ENCODE measurements at regions not wholly inside any gene's neighbourhood (a gene's known extent, or its start where the extent isn't known, plus 50 kb on each side); places are given as distances from the start of the nearest gene placed in this dataset.

DNA sequence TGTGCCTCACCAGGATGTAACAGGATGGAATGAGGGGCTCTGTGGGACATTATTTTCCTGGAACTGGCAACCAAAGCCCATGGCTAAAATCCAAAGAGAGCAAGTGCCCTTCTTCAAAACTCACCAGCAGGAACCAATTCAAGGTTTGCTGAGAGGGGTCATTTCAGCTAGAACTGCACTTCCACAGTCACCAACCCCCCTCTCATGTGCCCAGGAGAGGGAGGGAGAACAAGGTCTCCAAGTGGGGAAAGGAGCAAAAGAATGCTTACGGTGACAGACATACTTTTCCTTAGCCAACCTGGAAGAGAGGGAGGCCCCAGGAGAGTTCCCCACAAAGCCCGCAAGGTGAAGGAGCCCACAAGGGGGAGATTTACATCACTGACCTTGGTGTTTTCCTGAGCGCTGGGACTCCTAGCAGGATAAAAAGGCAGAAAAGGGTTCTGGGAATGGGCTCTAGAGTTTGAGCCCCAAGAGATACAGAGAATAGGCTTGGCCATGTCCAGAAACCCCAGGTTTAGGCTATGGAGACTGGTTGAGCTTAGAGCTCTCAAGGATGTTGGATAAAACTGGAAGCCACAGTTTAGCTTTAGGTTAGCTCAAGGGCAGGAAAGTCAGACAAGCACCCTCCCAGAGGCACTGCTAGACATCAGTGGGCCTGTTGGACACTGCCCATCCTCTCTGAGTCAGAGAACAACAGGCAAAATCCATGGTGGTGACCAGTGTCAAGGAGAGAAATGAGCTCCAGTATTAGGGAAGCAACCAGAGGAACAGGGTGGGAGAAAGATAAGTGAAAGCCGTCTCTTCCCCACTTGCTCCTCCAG is 63.9 kb upstream of the GHITM start:
- FAIRE-seq: no peak

GRCh38 chr10:84076047-84076388 is 63.3 kb upstream of the GHITM start:
- FAIRE-seq: no peak

DNA sequence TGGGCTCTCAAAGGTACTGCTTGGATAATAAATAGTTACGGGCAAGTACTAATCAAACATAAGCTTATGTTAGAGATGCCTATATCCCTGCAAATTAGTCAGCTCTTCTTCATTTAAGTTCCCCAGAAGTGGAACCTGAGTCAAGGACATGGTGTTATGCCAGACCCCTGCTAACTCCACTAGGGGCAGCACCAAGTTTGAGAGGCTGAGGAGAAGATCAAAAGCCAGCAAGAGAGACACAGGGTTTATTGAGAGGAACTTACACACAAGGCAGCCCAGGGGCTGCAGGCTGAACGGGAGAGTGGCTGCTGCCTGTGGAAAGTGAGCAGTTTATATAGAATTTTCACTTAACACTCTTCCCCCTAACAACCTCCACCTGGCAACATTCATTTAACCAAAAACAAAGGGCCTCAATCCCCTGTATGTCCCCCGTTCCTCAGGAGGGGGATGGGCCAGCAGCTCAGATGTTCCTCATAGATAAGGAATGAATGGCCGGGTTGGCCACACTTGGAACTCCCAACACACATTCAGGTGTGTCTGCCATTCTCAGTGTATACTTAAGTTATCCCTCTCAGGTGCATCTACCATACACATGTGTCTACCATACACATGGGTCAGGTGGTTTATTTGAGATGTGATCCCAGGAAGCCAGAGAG is 62.6 kb upstream of the GHITM start:
- FAIRE-seq: no peak

- FAIRE-seq: no peak
These were observed 61.5 kb upstream of the GHITM start for GRCh38 chr10:84077768-84078167.

GRCh38 chr10:84078771-84079170 is 60.5 kb upstream of the GHITM start:
- FAIRE-seq: no peak

DNA sequence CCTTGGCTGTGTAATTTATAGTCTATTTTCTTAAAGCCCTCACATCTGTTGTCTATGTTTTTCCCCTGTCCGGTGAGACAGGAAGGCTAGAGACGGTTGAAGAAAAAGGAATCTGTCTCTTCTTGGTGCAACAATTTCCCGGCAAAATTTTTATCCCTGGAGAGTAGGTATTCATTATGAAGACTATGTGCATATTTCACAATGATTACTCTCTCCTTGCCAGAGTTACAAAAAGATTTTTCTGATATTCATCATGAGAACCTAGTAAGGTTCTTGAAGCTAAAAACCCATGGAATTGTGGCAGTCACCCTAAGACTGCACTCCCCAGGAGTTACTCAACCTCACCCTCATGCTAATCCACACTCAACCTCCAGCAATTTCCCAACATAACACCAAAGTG is 55.0 kb upstream of the GHITM start:
- no peak for FAIRE-seq

DNA sequence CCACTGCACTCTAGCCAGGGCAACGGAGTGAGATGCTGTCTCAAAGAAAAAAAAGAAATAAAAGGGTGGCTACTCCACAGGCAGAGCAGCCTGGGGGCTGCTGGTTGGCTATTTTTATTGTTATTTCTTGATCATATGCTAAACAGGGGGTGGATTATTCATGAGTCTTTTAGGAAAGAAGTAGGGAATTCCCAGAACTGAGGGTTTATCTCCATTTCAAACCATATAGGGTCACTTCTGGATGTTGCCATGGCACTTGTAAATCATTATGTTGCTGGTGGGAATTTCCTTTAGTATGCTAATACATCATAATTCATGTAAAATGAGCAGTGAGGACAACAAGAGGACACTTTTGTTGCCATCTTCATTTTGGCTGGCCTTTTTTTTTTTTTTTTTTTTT is 52.1 kb upstream of the GHITM start:
- no peak for FAIRE-seq

- no peak for FAIRE-seq
These were observed 50.7 kb upstream of the GHITM start for GRCh38 chr10:84088626-84089025.

GRCh38 chr10:84089162-84089561 is 50.1 kb upstream of the GHITM start:
- no peak for FAIRE-seq

Measured in colon (tissue), 2 donors.